ENCODE measurements at regions not wholly inside any gene's neighbourhood (a gene's known extent, or its start where the extent isn't known, plus 50 kb on each side); places are given as distances from the start of the nearest gene placed in this dataset.

DNA sequence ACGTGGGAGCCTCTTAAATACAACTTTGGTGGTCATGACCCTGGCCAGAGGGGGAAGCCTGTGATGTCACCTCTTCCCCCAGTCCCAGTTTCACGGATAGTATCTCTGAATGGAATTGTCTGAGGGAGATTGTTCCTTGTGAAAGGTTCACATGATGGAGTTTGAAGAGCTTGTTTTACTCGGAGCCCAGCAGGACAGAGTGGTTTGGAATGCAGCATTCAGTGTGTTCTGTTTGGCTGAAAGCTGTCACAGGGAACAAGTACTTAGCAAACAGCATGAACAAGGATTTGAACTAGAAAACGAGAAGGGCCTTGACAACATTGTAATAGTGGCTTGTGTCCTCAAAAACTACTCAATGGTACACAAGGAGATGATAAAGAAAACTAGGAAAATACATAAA is 133.9 kb upstream of the CXorf66 start:
- TF ChIP-seq POLR2A (IDR thresholded peaks at IDR 0.05; ENCODE audit: low read length) (no peak), GATA1 (IDR thresholded peaks at IDR 0.05; ENCODE audit: low read depth, low read length) (no peak)
